ENCODE measurements at regions not wholly inside any gene's neighbourhood (a gene's known extent, or its start where the extent isn't known, plus 50 kb on each side); places are given as distances from the start of the nearest gene placed in this dataset.

DNA sequence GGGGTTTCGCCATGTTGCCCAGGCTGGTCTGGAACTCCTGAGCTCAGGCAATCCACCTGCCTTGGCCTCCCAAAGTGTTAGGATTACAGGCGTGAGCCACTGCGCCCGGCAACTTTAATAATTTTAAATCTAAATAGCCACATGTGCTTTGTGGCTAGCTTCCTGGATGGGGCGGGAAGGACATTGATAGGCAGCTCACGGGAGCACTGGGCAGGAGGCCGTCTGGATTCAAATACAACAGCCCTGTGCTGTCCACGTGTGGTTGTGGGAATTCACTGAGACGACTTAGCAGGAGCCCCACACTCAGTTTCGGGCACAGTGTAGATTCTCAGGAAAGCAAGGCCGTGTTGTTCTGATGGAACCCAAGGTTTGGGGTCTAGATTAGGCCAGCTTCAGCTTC lies 177.1 kb downstream of the ETS2 start:
- DNase-seq (ENCODE audit: low spot score in 2 of 2, unreplicated experiment in 2 of 2), result no peak
- Mint-ChIP-seq H3K36me3 (peaks cover 2% of the 10 kb centered on the region), H3K27me3 (ENCODE audit: low read depth) (peaks cover 3% of the 10 kb centered on the region), H3K9me3 (no peaks in the 10 kb centered on the region), H3K27ac (no peak overlapping the region), H3K4me1 (peaks cover 68% of the 10 kb centered on the region), H3K4me3 (no peak overlapping the region)
- TF ChIP-seq, protein P1, sequence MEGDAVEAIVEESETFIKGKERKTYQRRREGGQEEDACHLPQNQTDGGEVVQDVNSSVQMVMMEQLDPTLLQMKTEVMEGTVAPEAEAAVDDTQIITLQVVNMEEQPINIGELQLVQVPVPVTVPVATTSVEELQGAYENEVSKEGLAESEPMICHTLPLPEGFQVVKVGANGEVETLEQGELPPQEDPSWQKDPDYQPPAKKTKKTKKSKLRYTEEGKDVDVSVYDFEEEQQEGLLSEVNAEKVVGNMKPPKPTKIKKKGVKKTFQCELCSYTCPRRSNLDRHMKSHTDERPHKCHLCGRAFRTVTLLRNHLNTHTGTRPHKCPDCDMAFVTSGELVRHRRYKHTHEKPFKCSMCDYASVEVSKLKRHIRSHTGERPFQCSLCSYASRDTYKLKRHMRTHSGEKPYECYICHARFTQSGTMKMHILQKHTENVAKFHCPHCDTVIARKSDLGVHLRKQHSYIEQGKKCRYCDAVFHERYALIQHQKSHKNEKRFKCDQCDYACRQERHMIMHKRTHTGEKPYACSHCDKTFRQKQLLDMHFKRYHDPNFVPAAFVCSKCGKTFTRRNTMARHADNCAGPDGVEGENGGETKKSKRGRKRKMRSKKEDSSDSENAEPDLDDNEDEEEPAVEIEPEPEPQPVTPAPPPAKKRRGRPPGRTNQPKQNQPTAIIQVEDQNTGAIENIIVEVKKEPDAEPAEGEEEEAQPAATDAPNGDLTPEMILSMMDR (IDR thresholded peaks at IDR 0.05; ENCODE audit: unreplicated experiment), result no peak

GRCh38 chr21:38982096-38982495 lies 176.4 kb downstream of the ETS2 start:
- peaks cover 2% of the 10 kb centered on the region for H3K36me3 Mint-ChIP-seq
- H3K9me3 Mint-ChIP-seq, result no peaks in the 10 kb centered on the region
- DNase-seq (ENCODE audit: low spot score in 2 of 2, unreplicated experiment in 2 of 2), result no peak
- TF ChIP-seq, protein P1 (IDR thresholded peaks at IDR 0.05; ENCODE audit: unreplicated experiment), result no peak
- H3K4me1 Mint-ChIP-seq, result peaks cover 66% of the 10 kb centered on the region
- H3K4me3 Mint-ChIP-seq, result no peak overlapping the region
- H3K27ac Mint-ChIP-seq, result peak overlapping the region; percentile 88
- peaks cover 3% of the 10 kb centered on the region for H3K27me3 Mint-ChIP-seq (ENCODE audit: low read depth)

GRCh38 chr21:38980416-38981313 lies 174.9 kb downstream of the ETS2 start:
- Mint-ChIP-seq H3K36me3 (peaks cover 2% of the 10 kb centered on the region), H3K27ac (peak overlapping the region; percentile 56), H3K4me3 (no peak overlapping the region), H3K27me3 (ENCODE audit: low read depth) (no peaks in the 10 kb centered on the region), H3K4me1 (peaks cover 56% of the 10 kb centered on the region), H3K9me3 (no peaks in the 10 kb centered on the region)
- TF ChIP-seq, protein P1 (IDR thresholded peaks at IDR 0.05; ENCODE audit: unreplicated experiment), result no peak
- no peak for DNase-seq (ENCODE audit: low spot score in 2 of 2, unreplicated experiment in 2 of 2)

DNA sequence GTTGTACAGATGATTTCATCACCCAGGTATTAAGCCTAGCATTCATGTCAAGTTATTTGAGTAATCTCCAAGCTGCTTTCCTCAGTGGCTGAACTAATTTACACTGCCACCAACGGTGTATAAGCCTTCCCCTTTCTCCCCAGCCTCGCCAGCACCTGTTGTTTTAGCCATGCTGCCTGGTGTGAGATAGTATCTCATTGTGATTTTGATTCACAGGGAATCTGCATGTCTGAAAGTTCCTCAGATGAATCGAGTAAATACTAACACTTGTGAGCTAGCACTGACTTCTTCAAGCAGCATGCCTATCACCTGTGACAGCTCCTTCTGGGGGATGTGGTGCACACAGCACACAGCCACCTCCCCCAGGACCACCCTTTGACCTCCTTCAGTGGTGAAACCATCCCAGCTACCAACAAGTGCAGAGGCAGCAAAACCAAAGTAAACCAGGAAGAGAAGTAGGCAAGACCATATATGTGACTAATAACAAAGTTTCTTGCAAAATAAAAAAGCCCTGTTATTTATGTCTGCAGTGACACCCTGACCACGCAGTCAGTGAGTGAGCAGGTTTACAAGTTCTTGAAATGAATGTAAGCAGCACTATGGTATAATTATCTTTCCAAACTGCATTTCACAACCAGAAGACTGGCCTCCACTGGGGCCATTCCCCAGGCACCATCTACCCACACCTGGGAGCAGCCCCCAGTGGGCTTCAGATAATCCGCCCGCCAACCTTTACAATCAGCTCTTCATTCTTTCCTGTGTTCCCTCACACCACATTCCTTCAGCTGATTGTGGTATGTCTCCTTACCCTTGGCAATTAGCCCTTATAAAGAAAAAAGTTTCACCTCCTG lies 173.8 kb downstream of the ETS2 start:
- H3K27ac Mint-ChIP-seq, result no peak overlapping the region
- H3K4me3 Mint-ChIP-seq, result no peak overlapping the region
- H3K27me3 Mint-ChIP-seq (ENCODE audit: low read depth), result no peaks in the 10 kb centered on the region
- H3K36me3 Mint-ChIP-seq, result peaks cover 2% of the 10 kb centered on the region
- H3K4me1 Mint-ChIP-seq, result peaks cover 45% of the 10 kb centered on the region
- no peak for DNase-seq (ENCODE audit: low spot score in 2 of 2, unreplicated experiment in 2 of 2)
- H3K9me3 Mint-ChIP-seq, result no peaks in the 10 kb centered on the region
- TF ChIP-seq, protein P1 (IDR thresholded peaks at IDR 0.05; ENCODE audit: unreplicated experiment), result no peak

- Mint-ChIP-seq H3K9me3 (no peaks in the 10 kb centered on the region), H3K4me3 (no peak overlapping the region), H3K27me3 (ENCODE audit: low read depth) (no peaks in the 10 kb centered on the region), H3K36me3 (no peaks in the 10 kb centered on the region), H3K4me1 (peaks cover 31% of the 10 kb centered on the region), H3K27ac (no peak overlapping the region)
- no peak for DNase-seq (ENCODE audit: low spot score in 2 of 2, unreplicated experiment in 2 of 2)
- TF ChIP-seq, protein P1 (IDR thresholded peaks at IDR 0.05; ENCODE audit: unreplicated experiment), result no peak
Measured at GRCh38 chr21:38976900-38977299, 171.2 kb downstream of the ETS2 start.

All from mesothelial cell of epicardium (in vitro differentiated cells).